Prostate gland (tissue), 2 donors: ENCODE measurements at regions not wholly inside any gene's neighbourhood (a gene's known extent, or its start where the extent isn't known, plus 50 kb on each side); places are given as distances from the start of the nearest gene placed in this dataset.

Experiments
- CTCF ChIP-seq, 4 experiments: fragments of 200-600 bp in 2 of 4; fragments of 450-650 bp in 2 of 4; sonication (generic) in 2 of 4; IDR thresholded peaks; 1 replicate in 3 of 4; 2 replicates in 1 of 4; pipeline ENCODE4 v1.5.1; 2016 to 2019; ENCODE audit warnings: antibody characterized with exemption in 4 of 4, mild to moderate bottlenecking in 2 of 4, moderate library complexity in 2 of 4
- POLR2A ChIP-seq: fragments of 450-650 bp; IDR thresholded peaks from one replicate; pipeline ENCODE4 v1.6.1; 2016; ENCODE audit warnings: antibody characterized with exemption, mild to moderate bottlenecking
- POLR2AphosphoS5 ChIP-seq: sonication (generic); formaldehyde crosslinking; IDR thresholded peaks from one replicate; pipeline ENCODE4 v1.6.1; 2017; ENCODE audit warnings: antibody characterized with exemption

- TF ChIP-seq CTCF (IDR thresholded peaks at IDR 0.05) (peak; percentile 72 to 95 (median 94)), POLR2A (no peak), POLR2AphosphoS5 (peak; percentile 56)
These were observed 194.4 kb downstream of the RGS3 start for GRCh38 chr9:113657765-113658544.
